Lower leg skin (tissue), 4 donors: ENCODE measurements at regions not wholly inside any gene's neighbourhood (a gene's known extent, or its start where the extent isn't known, plus 50 kb on each side); places are given as distances from the start of the nearest gene placed in this dataset.

Experiments
- DNase-seq, 2 donors: peaks; one replicate each; pipeline ENCODE4 v3.0.0-alpha.2; 2019; ENCODE audit warnings: low spot score in 2 of 2
- H3K4me3 ChIP-seq: fragments of 200-600 bp; sonication (generic); 2 replicates; pipeline ENCODE4 v1.5.1; 2017; ENCODE audit warnings: mild to moderate bottlenecking, low read depth; ENCODE audit not compliant: poor library complexity, severe bottlenecking
- CTCF ChIP-seq, 3 donors: fragments of 450-650 bp; IDR thresholded peaks; one replicate each; pipeline ENCODE4 v1.5.1; 2016; ENCODE audit warnings: antibody characterized with exemption in 3 of 3, mild to moderate bottlenecking in 3 of 3, moderate library complexity in 2 of 3
- POLR2A ChIP-seq, 2 donors: fragments of 450-650 bp; IDR thresholded peaks; one replicate each; pipeline ENCODE4 v1.6.1; 2016 to 2017; ENCODE audit warnings: antibody characterized with exemption in 2 of 2, mild to moderate bottlenecking in 1 of 2, moderate library complexity in 1 of 2
- WGBS, 2 donors: methylation state at CpG; one replicate each; pipeline ENCODE4 v1.1.5; 2018; 5-methylcytosine and 5-hydroxymethylcytosine counted together
- intact Hi-C: fragments of 100-400 bp; cut with DNase I; formaldehyde crosslinking; loops from one replicate; pipeline ENCODE4 v1.15.0; 2023; ENCODE audit warnings: low total_unique reads

DNA sequence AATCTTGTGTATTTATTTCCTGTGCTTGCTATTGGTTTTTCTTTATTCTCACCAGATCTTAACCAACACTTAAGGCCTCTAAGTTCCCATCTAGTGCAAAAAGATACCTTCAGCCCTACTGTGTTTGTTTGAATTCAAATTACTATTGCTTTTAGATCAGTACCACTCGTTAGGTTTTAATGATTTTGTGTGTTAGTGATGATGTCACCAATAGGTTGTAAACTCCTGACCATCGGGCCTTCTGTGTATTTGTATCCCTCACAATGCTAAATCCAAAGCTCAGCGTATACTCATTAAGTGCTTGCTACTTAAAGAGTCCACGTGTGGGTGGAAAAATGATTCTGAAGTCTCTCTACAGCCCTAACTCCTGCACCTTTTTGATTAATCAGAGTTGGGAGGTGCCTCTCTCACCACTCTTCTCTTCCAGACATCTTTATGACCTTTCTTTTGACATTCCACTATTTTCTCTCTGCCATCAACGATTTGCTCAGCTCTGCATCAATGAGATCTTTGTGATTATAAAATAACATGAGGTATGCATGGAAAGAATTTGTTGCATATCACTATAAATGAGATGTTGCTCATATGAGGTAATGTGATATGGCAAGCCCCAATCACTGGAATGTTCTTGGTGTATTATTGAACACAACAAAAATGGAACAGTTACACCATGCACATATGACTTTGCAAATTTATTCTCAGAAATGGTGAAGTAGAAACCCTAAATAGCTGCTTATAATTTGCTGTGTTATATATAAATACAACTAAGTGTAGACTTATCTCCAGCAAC lies 55.1 kb upstream of the LAMA2 start:
- 82 to 83% methylated on average over 5 of the region's 5 CpGs for WGBS, 2 donors
- intact Hi-C loops: no loop called here
- DNase-seq: no peak
- TF ChIP-seq CTCF (IDR thresholded peaks at IDR 0.05) (no peak), POLR2A (IDR thresholded peaks at IDR 0.05) (no peak)
- no peak overlapping the region for H3K4me3 ChIP-seq

DNA sequence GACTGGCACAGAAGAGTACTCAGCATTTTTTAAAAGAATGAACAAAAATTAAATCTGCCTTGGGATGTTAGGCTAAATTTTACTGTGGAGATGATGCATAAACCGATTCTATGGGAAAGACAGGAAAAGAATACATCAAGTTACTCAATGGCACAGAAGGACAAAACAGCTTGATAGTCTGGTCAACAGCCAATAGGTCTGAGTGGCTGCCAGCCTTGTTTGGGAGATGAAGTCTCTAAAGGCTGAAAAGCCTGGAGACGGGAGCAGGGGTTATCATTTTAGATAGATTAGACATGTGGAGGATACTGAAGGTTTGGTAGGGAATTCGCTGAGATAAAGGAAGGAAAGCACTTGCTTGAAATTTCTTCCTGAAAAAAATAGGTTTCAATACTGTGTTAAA lies 56.3 kb upstream of the LAMA2 start:
- no peak for DNase-seq
- H3K4me3 ChIP-seq: no peak overlapping the region
- no peak for TF ChIP-seq POLR2A (IDR thresholded peaks at IDR 0.05)
- TF ChIP-seq CTCF (IDR thresholded peaks at IDR 0.05): no peak
- intact Hi-C loops: no loop called here
- WGBS, 2 donors: 76 to 90% methylated on average over 3 of the region's 3 CpGs

DNA sequence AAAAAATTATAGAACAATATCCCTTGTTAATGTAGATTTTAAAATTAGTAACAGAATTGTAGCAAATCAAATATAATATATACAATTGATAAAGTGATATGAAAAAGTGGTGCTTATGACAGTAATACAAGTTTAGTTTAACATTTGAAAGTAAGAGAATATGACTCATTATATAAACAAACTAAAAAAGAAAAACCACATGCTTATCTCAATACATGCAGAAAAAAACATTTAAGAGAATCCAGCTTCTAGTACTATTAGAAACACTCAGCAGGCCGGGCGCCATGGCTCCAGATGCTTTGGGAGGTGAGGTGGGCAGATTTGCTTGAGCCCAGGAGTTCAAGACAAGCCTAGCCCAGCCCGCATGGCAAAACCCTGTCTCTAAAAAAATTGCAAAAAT lies 60.7 kb upstream of the LAMA2 start:
- no peak overlapping the region for H3K4me3 ChIP-seq
- TF ChIP-seq POLR2A (IDR thresholded peaks at IDR 0.05) (no peak), CTCF (IDR thresholded peaks at IDR 0.05) (no peak)
- intact Hi-C loops: no loop called here
- 80 to 89% methylated on average over 3 of the region's 3 CpGs for WGBS, 2 donors
- DNase-seq: no peak

- 66 to 76% methylated on average over 2 of the region's 2 CpGs for WGBS, 2 donors
- intact Hi-C loops: no loop called here
- no peak for DNase-seq
- TF ChIP-seq POLR2A (IDR thresholded peaks at IDR 0.05) (no peak), CTCF (IDR thresholded peaks at IDR 0.05) (no peak)
- no peak overlapping the region for H3K4me3 ChIP-seq
Observed at GRCh38 chr6:128821116-128821515, 61.8 kb upstream of the LAMA2 start.

DNA sequence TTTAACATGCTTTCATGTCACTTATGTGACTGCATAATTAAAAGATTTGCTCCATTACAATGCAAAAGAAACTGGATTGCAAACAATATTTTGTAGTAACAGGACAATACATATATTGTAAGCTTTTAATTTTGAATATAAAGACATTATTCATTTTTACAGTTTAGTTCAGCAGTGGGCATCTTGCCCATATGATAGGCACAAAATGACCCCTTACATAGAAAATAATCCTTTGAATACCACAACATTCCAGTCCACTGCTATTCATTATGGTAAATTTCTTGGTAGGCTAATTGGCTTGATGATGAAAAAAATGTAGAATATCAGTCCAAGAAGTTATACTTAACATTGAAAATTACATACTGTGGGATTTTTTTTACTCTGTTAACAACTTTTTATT lies 74.1 kb upstream of the LAMA2 start:
- DNase-seq: no peak
- TF ChIP-seq CTCF (IDR thresholded peaks at IDR 0.05): no peak
- no peak for TF ChIP-seq POLR2A (IDR thresholded peaks at IDR 0.05)
- no peak overlapping the region for H3K4me3 ChIP-seq
- intact Hi-C loops: no loop called here

DNA sequence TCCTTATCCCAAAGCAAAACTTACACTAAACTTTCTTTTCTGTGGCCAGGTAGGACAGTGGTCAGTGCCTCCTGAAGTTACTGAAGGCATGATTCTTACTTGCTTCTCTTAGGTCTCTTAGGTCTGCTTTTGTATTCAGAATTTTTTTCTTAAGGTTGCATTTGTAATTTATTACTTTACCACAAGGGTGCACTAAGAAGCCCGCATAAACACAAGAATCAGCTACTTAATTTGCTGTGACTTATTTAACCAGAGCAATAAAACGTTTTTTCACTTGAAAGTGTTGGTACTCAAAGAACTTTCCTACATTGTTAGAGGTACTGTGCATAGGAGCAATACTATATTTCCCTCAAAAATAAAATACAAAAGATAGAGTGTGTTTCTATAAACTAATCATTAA lies 75.4 kb upstream of the LAMA2 start:
- WGBS, 2 donors: 2 to 7% methylated on average over 2 of the region's 2 CpGs
- H3K4me3 ChIP-seq: no peak overlapping the region
- DNase-seq: no peak
- intact Hi-C loops: no loop called here
- no peak for TF ChIP-seq CTCF (IDR thresholded peaks at IDR 0.05)
- no peak for TF ChIP-seq POLR2A (IDR thresholded peaks at IDR 0.05)
